ENCODE measurements at regions not wholly inside any gene's neighbourhood (a gene's known extent, or its start where the extent isn't known, plus 50 kb on each side); places are given as distances from the start of the nearest gene placed in this dataset.
A peak's percentile ranks its signal among the peaks of the same experiment; 100 is the strongest.
"Not testable (repeated sequence)": the region's sequence is repeated elsewhere in the genome, so short reads cannot be mapped to it uniquely, and the experiment has no call there.

GRCh38 chr9:7542693-7543092 is 256.9 kb downstream of the DMAC1 start:
- no peak for DNase-seq

DNA sequence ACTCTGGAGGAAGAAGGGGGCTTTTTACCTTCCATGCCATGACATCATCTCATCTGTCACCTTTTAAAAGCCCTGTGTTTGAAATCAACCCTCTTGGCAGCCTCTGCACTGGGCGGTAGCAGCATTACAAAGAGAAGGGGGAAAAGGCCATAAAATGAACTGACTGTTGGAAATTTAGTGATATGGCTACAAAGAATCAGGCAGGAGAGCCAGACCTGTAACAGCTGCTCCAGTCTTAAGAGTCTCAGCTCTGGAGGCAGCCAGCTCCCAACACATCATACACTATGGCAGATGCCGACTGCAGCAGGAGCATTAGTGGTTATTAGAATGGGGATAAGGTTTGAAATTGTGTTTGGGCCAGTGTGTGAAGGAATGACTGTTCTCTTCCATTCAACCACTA is 257.5 kb downstream of the DMAC1 start:
- DNase-seq = no peak

- peak; percentile 44 for DNase-seq
Measured at GRCh38 chr9:7536310-7536939, 263.2 kb downstream of the DMAC1 start.

GRCh38 chr9:7534211-7534935 is 265.2 kb downstream of the DMAC1 start:
- DNase-seq = no peak

DNA sequence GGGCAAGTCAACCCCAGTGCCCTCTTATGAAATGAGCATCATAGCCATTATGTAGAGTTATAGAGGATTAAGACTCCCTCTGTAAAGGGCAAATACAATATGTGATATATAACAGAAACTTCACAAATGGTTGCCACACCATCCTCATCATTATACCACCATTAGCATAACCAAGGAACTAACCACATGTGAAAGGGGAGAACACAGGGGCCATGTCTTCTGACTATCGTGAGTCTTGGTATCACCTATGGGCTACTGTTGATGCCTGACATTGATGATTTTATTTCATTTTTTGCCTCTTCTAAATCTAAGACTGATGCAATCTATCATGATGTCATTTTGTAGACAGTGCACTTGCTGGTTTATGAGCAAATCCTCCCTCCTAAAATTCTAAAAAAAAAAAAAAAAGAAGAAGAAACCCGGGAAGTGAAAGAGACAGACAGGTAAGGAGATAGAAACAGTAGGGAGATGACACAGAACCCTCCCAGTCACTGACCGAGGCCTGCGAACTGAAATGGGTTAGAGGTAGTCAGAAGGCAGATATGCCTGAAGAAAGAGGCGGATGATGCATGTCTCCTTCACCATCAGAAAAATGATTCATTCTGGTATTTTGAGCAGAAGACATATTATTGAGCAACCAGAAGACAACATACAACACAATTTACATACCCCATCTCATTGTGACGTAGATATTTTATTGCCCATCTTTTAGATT is 266.0 kb downstream of the DMAC1 start:
- DNase-seq = no peak

DNA sequence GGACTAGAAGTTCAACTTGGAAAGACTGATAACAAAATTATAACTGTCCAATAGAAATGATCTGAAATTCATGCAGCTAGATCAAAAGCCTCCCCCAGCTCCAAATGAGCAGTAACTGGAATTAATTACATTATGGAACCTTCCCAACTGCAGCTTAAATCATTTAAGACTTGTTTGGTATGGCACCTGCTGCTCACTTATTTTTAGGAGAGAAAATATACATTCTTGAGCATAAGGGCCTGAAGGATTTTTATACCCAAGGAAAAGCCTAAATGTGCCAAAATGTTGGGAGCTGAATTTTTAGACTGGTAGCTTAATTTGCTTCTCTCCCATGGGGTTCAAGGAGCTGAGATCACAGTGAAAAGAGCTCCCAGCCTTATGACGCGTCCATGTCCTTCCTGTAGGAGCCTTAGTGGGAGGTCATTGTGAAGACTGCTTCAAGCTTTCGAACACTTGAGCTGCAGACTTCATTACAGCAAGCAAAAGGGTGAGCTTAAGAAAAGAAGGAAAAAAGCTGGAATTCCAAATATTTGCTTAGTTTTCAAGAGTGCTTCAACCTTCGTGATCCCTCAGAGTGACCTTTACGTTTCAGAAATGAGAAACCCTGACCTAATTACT is 276.0 kb downstream of the DMAC1 start:
- no peak for DNase-seq

DNA sequence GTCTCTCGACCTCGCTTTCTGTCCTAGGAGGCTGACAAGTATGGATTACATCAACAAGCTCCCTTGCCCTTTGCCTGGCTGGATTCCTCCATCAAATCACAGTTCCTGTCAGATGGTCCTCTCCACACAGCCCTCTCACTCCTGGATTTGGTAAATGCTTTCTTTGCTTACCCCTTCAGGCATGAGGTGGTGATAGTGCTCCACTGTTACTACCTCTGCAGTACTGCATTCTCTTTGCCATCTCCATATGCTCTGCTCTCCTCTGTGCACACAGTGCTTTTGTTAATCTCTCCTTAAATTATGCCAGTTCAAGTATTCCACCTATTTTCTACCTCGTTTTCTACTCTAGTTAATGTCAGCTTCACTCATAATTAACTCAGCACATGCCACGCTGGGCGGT is 279.2 kb downstream of the DMAC1 start:
- DNase-seq = no peak

DNA sequence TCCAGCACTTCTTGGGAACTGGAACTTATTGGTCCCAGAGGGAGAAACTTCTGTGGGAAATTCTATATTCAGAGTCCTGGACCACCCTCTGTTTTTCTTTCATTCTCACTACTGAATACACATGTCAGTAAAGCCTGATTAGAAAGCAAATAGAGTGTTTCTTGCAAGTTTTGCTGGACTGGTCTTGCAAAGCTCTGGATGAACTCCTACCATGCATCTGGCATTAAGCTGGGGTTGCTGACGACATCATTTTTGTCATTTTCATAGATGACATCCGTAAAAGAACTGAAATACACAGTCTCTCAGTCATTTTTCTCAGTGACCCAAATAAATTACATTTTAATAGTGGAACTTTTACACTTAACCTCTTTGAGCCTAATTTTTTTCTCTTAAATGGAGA is 283.2 kb downstream of the DMAC1 start:
- DNase-seq = no peak

DNA sequence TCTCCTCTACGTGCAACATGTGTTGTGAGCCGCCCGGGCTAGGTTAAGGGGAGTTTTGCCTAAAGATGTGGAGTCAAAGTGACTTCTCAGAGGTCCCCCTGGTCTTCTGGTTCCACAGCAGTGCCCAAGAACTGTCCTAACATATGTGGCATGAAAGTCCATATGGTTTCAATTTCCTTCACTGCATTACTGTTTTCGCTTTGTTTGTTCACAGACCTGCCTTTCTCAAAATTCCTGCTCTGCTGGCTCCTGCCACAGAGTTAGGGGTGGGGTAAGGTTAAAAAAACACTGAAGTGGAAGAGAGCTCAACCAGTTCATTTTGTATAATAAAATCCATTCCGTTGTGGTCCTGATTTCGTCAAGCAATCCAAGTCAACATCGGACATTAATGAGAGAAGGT is 289.4 kb downstream of the DMAC1 start:
- peak; percentile 3 for DNase-seq

GRCh38 chr9:7509576-7510145 is 289.9 kb downstream of the DMAC1 start:
- DNase-seq = no peak

GRCh38 chr9:7508516-7508915 is 291.1 kb downstream of the DMAC1 start:
- no peak for DNase-seq

- DNase-seq = no peak
Measured at GRCh38 chr9:7507566-7508270, 291.9 kb downstream of the DMAC1 start.

DNA sequence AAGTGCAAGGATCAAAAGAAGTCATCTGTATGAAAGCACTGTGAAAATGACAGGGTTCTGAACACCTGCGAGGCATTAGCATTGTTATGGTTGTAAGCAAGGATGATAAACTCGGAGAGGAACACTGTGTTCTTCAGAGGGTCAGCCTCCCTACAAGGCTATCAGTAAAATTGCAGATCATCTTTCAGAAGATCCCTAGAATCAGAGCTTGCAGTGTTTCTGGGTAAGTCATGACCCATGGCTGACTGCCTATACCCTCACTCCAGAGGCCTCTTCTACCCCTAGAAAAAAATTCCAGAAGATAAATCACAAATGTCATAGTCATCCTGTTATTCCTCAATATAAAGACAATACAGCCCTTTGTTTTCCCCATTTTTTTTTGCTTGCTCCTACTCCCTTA is 292.6 kb downstream of the DMAC1 start:
- no peak for DNase-seq

DNA sequence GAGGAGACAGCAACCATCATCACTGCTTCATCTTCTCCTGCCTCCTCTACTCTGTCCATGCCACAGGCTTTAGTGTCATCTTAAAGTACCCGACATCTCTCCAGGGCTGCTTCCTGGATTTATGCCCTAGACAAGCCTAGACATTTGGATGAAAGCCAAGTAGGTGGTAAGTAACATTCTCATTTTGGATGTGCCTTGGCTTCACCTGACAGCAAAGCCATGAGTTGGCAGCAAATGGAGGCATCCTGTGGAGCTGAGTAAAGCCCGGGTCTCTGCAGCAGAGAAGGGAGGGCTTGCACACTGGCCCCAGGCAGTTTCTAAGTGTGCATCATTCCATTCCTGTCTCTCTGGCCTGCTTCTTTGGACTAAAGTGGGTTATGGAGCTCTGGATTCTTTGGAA is 299.1 kb downstream of the DMAC1 start:
- no peak for DNase-seq

- DNase-seq = no peak
Measured at GRCh38 chr9:7491641-7492040, 307.9 kb downstream of the DMAC1 start.

DNA sequence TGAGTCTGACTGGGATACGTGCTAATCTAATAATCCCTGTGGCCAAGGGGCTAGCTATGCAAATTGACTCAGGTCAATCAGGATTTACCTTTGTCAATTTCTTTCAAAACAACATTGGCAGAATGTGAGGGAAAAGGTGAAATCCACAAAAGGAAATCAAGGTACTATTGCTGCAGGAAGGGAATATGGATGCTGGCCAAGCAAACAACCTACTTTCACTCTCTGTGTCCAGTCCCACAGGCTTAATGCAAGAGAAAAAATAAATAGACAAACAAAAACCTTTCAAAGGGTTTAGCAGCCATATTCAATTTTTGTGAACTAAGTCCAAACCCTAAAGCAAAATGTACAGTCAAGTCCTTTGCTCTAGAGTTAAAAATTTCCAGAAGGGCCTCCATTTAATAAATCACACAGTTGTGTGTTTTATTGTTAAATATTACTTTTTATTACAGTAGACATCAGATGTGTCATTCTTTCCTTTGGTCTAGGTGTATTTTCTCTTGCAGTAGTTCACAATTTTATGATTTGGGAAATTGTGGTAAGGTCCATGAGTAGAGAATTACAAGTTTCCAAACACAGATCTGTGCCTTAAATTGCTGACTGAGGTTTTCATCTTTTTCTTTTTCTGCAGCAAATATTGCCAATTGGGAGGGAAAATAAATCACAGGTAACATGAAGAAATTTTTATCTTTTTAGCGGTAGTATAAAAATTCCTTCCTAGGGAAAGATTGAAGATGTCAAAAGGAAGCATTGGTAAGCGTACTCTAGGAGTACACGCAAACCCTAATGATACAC is 309.1 kb downstream of the DMAC1 start:
- DNase-seq = no peak

DNA sequence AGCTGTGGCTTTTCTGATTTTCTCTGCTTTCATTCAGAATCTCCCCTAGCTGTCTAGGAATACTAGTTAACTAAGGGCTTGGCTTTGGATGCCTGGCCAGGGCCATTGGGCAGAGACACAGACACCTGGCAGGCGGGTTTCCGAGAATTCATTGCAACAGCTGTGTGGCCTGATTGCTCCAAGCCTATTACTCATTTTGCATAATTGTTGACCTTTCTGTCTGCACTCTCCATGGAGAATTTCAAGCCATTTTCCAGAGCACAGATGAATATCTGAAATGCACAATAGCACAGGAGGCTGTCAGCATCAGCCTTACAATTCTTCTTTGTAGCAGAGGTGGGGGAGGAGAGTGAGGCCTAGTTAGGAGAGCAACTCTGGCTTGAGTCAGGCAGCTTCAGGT is 310.5 kb downstream of the DMAC1 start:
- DNase-seq = no peak

DNA sequence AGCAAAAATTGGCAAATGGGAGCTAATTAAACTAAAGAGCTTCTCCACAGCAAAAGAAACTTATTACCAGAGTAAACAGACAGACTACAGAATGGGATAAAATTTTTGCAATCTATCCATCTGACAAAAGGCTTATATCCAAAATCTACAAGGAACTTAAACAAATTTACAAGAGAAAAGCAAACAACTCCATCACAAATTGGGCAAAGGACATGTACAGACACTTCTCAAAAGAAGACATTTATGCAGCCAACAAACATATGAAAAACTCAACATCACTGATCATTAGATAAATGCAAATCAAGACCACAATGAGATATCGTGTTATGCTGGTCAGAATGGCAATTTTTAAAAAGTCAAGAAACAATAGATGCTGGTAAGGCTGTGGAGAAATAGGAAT is 315.6 kb downstream of the DMAC1 start:
- DNase-seq = not testable (repeated sequence)

GRCh38 chr9:7481570-7481969 is 318.0 kb downstream of the DMAC1 start:
- no peak for DNase-seq

GRCh38 chr9:7479300-7479699 is 320.3 kb downstream of the DMAC1 start:
- no peak for DNase-seq

- no peak for DNase-seq
Measured at GRCh38 chr9:7478646-7479045, 320.9 kb downstream of the DMAC1 start.

- DNase-seq = no peak
Measured at GRCh38 chr9:7467186-7467585, 332.4 kb downstream of the DMAC1 start.
